ENCODE measurements at regions not wholly inside any gene's neighbourhood (a gene's known extent, or its start where the extent isn't known, plus 50 kb on each side); places are given as distances from the start of the nearest gene placed in this dataset.

DNA sequence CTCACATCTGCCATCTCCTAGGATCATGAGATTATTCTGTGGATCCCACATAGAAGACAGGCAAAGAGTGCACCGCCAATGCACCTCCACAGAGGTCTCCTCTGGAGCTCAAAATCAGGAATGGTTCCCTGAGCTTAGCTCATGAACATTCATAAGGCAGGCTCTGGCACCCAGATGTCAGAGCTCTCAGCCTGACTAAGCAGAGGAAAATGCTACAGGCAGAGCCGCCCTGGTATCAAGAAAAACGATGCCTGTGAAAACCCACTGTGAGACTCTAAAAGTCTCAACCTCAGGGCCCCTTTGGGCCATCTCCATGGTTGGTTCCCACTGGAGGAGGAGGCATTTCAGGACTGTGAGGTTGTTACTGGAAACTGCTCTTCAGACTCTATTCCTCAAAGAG lies 71.7 kb upstream of the TSPY4 start:
- TF ChIP-seq, protein P1, sequence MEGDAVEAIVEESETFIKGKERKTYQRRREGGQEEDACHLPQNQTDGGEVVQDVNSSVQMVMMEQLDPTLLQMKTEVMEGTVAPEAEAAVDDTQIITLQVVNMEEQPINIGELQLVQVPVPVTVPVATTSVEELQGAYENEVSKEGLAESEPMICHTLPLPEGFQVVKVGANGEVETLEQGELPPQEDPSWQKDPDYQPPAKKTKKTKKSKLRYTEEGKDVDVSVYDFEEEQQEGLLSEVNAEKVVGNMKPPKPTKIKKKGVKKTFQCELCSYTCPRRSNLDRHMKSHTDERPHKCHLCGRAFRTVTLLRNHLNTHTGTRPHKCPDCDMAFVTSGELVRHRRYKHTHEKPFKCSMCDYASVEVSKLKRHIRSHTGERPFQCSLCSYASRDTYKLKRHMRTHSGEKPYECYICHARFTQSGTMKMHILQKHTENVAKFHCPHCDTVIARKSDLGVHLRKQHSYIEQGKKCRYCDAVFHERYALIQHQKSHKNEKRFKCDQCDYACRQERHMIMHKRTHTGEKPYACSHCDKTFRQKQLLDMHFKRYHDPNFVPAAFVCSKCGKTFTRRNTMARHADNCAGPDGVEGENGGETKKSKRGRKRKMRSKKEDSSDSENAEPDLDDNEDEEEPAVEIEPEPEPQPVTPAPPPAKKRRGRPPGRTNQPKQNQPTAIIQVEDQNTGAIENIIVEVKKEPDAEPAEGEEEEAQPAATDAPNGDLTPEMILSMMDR (IDR thresholded peaks at IDR 0.05): no peak
- TF ChIP-seq POLR2A (IDR thresholded peaks at IDR 0.05): no peak
